ENCODE measurements at regions not wholly inside any gene's neighbourhood (a gene's known extent, or its start where the extent isn't known, plus 50 kb on each side); places are given as distances from the start of the nearest gene placed in this dataset.
A peak's percentile ranks its signal among the peaks of the same experiment; 100 is the strongest.

DNA sequence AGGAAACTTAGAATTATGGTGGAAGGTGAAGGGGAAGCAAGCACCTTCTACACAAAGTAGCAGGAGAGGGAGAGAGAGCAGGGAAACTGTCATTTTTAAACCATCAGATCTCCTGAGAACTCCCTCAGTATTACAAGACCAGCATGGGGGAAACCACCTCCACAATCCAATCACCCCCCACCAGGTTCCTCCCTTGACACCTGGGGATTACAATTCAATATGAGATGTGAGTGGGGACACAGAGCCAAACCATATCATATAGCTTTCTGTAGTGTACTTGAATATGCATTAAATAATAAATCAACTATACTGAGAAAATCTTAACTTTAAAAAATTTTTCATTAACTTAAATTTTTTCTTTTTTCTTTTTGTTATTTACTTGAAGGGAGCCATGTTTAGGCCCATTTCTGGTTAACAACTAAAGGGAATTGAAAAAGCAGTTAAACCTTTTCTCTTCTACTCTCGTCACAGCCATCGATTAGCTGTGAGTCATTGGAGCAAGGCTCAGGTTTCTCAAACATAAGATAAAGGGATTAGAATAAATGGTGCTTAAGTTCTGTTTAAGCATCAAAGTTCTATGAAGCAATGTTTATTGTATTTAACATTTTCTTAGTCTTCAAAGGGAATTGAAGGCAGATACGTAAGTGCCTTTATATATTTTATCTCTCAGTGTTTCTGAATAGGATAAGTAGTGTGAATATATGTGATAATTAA, 72.2 kb upstream of the DPT start (continued):
- TF ChIP-seq, protein P1, sequence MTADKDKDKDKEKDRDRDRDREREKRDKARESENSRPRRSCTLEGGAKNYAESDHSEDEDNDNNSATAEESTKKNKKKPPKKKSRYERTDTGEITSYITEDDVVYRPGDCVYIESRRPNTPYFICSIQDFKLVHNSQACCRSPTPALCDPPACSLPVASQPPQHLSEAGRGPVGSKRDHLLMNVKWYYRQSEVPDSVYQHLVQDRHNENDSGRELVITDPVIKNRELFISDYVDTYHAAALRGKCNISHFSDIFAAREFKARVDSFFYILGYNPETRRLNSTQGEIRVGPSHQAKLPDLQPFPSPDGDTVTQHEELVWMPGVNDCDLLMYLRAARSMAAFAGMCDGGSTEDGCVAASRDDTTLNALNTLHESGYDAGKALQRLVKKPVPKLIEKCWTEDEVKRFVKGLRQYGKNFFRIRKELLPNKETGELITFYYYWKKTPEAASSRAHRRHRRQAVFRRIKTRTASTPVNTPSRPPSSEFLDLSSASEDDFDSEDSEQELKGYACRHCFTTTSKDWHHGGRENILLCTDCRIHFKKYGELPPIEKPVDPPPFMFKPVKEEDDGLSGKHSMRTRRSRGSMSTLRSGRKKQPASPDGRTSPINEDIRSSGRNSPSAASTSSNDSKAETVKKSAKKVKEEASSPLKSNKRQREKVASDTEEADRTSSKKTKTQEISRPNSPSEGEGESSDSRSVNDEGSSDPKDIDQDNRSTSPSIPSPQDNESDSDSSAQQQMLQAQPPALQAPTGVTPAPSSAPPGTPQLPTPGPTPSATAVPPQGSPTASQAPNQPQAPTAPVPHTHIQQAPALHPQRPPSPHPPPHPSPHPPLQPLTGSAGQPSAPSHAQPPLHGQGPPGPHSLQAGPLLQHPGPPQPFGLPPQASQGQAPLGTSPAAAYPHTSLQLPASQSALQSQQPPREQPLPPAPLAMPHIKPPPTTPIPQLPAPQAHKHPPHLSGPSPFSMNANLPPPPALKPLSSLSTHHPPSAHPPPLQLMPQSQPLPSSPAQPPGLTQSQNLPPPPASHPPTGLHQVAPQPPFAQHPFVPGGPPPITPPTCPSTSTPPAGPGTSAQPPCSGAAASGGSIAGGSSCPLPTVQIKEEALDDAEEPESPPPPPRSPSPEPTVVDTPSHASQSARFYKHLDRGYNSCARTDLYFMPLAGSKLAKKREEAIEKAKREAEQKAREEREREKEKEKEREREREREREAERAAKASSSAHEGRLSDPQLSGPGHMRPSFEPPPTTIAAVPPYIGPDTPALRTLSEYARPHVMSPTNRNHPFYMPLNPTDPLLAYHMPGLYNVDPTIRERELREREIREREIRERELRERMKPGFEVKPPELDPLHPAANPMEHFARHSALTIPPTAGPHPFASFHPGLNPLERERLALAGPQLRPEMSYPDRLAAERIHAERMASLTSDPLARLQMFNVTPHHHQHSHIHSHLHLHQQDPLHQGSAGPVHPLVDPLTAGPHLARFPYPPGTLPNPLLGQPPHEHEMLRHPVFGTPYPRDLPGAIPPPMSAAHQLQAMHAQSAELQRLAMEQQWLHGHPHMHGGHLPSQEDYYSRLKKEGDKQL (CRISPR knock-in tag; IDR thresholded peaks at IDR 0.05; ENCODE audit: low read depth): peak; percentile 88
- TF ChIP-seq ARHGAP35 (CRISPR knock-in tag; IDR thresholded peaks at IDR 0.05; ENCODE audit: borderline replicate concordance) (no peak), GATAD1 (CRISPR knock-in tag; IDR thresholded peaks at IDR 0.05) (peak; percentile 51; the same call in 1 of the 2 replicates), GMEB2 (CRISPR knock-in tag; IDR thresholded peaks at IDR 0.05; ENCODE audit: low read depth) (no peak; the same call in 1 of the 2 replicates), PATZ1 (CRISPR knock-in tag; IDR thresholded peaks at IDR 0.05) (peak; percentile 32; the same call in 1 of the 2 replicates), CREM (IDR thresholded peaks at IDR 0.05) (peak; percentile 97), CREM (CRISPR knock-in tag; IDR thresholded peaks at IDR 0.05) (no peak), ZFP82 (CRISPR knock-in tag; IDR thresholded peaks at IDR 0.05; ENCODE audit: borderline replicate concordance) (no peak), ZNF616 (CRISPR knock-in tag; IDR thresholded peaks at IDR 0.05; ENCODE audit: low read depth) (no peak), ZNF496 (CRISPR knock-in tag; IDR thresholded peaks at IDR 0.05; ENCODE audit: insufficient replicate concordance) (no peak), ZBED4 (CRISPR knock-in tag; IDR thresholded peaks at IDR 0.05; ENCODE audit: borderline replicate concordance) (peak; percentile 58; the same call in 1 of the 2 replicates)
- TF ChIP-seq, protein P2, sequence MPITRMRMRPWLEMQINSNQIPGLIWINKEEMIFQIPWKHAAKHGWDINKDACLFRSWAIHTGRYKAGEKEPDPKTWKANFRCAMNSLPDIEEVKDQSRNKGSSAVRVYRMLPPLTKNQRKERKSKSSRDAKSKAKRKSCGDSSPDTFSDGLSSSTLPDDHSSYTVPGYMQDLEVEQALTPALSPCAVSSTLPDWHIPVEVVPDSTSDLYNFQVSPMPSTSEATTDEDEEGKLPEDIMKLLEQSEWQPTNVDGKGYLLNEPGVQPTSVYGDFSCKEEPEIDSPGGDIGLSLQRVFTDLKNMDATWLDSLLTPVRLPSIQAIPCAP (CRISPR knock-in tag; IDR thresholded peaks at IDR 0.05; ENCODE audit: low read depth): no peak
